ENCODE measurements at regions not wholly inside any gene's neighbourhood (a gene's known extent, or its start where the extent isn't known, plus 50 kb on each side); places are given as distances from the start of the nearest gene placed in this dataset.

GRCh38 chrX:9271789-9272525, 192.9 kb upstream of the TBL1X start:
- no peaks in the 10 kb centered on the region for H3K4me1 ChIP-seq (ENCODE audit: insufficient read depth, low read length, severe bottlenecking)
- no peak overlapping the region for H3K27ac ChIP-seq (ENCODE audit: low read depth, low read length, poor library complexity, severe bottlenecking)
- H3K4me2 ChIP-seq (ENCODE audit: low read length) = no peak overlapping the region
- H3K9me2 ChIP-seq (ENCODE audit: low read depth, low read length) = no peaks in the 10 kb centered on the region
- H3K9ac ChIP-seq (ENCODE audit: low read length) = no peak overlapping the region
- H3K27me3 ChIP-seq (ENCODE audit: insufficient read depth, low read length) = no peaks in the 10 kb centered on the region
- H3F3A ChIP-seq (ENCODE audit: insufficient read depth, low read length) = no peaks in the 10 kb centered on the region
- no peaks in the 10 kb centered on the region for H3K9me3 ChIP-seq (ENCODE audit: low read length)
- TF ChIP-seq EZH2 (IDR thresholded peaks at IDR 0.05; ENCODE audit: borderline replicate concordance, low read length) (no peak), CTCF (IDR thresholded peaks at IDR 0.05; ENCODE audit: low read length) (no peak)
- no peaks in the 10 kb centered on the region for H3K79me2 ChIP-seq (ENCODE audit: insufficient read depth, low read length)
- no peaks in the 10 kb centered on the region for H4K20me1 ChIP-seq (ENCODE audit: insufficient read depth, low read length)
- H3K4me3 ChIP-seq (ENCODE audit: low read depth, low read length, poor library complexity, severe bottlenecking) = no peak overlapping the region
- no peak overlapping the region for H2AFZ ChIP-seq (ENCODE audit: low read length)
- H3K36me3 ChIP-seq (ENCODE audit: insufficient read depth, low read length) = no peaks in the 10 kb centered on the region

- Histone ChIP-seq H3K9me2 (ENCODE audit: low read depth, low read length) (no peaks in the 10 kb centered on the region), H4K20me1 (ENCODE audit: insufficient read depth, low read length) (no peaks in the 10 kb centered on the region), H3K4me3 (ENCODE audit: low read depth, low read length, poor library complexity, severe bottlenecking) (no peak overlapping the region), H2AFZ (ENCODE audit: low read length) (no peak overlapping the region), H3K4me1 (ENCODE audit: insufficient read depth, low read length, severe bottlenecking) (peaks cover 12% of the 10 kb centered on the region), H3F3A (ENCODE audit: insufficient read depth, low read length) (no peaks in the 10 kb centered on the region), H3K27me3 (ENCODE audit: insufficient read depth, low read length) (no peaks in the 10 kb centered on the region), H3K9me3 (ENCODE audit: low read length) (no peaks in the 10 kb centered on the region), H3K36me3 (ENCODE audit: insufficient read depth, low read length) (no peaks in the 10 kb centered on the region), H3K27ac (ENCODE audit: low read depth, low read length, poor library complexity, severe bottlenecking) (no peak overlapping the region), H3K9ac (ENCODE audit: low read length) (no peak overlapping the region), H3K4me2 (ENCODE audit: low read length) (no peak overlapping the region), H3K79me2 (ENCODE audit: insufficient read depth, low read length) (no peaks in the 10 kb centered on the region)
- TF ChIP-seq EZH2 (IDR thresholded peaks at IDR 0.05; ENCODE audit: borderline replicate concordance, low read length) = no peak
- no peak for TF ChIP-seq CTCF (IDR thresholded peaks at IDR 0.05; ENCODE audit: low read length)
Observed at GRCh38 chrX:9273744-9274143, 191.1 kb upstream of the TBL1X start.

GRCh38 chrX:9278475-9279233, 186.2 kb upstream of the TBL1X start:
- no peaks in the 10 kb centered on the region for H3K9me2 ChIP-seq (ENCODE audit: low read depth, low read length)
- H3K27me3 ChIP-seq (ENCODE audit: insufficient read depth, low read length) = no peaks in the 10 kb centered on the region
- H4K20me1 ChIP-seq (ENCODE audit: insufficient read depth, low read length) = no peaks in the 10 kb centered on the region
- H2AFZ ChIP-seq (ENCODE audit: low read length) = no peak overlapping the region
- H3K79me2 ChIP-seq (ENCODE audit: insufficient read depth, low read length) = no peaks in the 10 kb centered on the region
- no peak overlapping the region for H3K9ac ChIP-seq (ENCODE audit: low read length)
- peak overlapping the region; percentile 51 for H3K4me2 ChIP-seq (ENCODE audit: low read length)
- H3K27ac ChIP-seq (ENCODE audit: low read depth, low read length, poor library complexity, severe bottlenecking) = no peak overlapping the region
- H3K9me3 ChIP-seq (ENCODE audit: low read length) = no peaks in the 10 kb centered on the region
- no peak overlapping the region for H3K4me3 ChIP-seq (ENCODE audit: low read depth, low read length, poor library complexity, severe bottlenecking)
- H3F3A ChIP-seq (ENCODE audit: insufficient read depth, low read length) = no peaks in the 10 kb centered on the region
- H3K36me3 ChIP-seq (ENCODE audit: insufficient read depth, low read length) = no peaks in the 10 kb centered on the region; the same call in 1 of the 2 replicates
- TF ChIP-seq EZH2 (IDR thresholded peaks at IDR 0.05; ENCODE audit: borderline replicate concordance, low read length) = no peak
- no peak for TF ChIP-seq CTCF (IDR thresholded peaks at IDR 0.05; ENCODE audit: low read length)
- H3K4me1 ChIP-seq (ENCODE audit: insufficient read depth, low read length, severe bottlenecking) = peaks cover 19% of the 10 kb centered on the region

All from OCI-LY1 (cell line).